CD4-positive, alpha-beta memory T cell (primary cell): ENCODE measurements at regions not wholly inside any gene's neighbourhood (a gene's known extent, or its start where the extent isn't known, plus 50 kb on each side); places are given as distances from the start of the nearest gene placed in this dataset.

Source experiments
- CTCF ChIA-PET: fragments of 350-600 bp; sonication (Branson Sonifier 250); formaldehyde crosslinking; loops from one replicate; lab custom pipeline; 2021; ENCODE audit warnings: inconsistent platforms; ENCODE audit not compliant: partially characterized antibody; lab: Charles Lee
- POLR2A ChIA-PET: fragments of 350-600 bp; sonication (Branson Sonifier 250); formaldehyde crosslinking; loops from one replicate; lab custom pipeline; 2021; ENCODE audit not compliant: partially characterized antibody; lab: Charles Lee
- DNase-seq, 5 donors: peaks; one replicate each; pipeline versions ENCODE4 v3.0.0 to v3.0.0-alpha.2; 2020 to 2022; ENCODE audit warnings: mixed read lengths in 1 of 5
- H3K27ac ChIP-seq: one replicate; pipeline ENCODE4 v1.7.0; 2013; ENCODE audit warnings: low read depth, low read length
- H3K27me3 ChIP-seq: 2 replicates; pipeline ENCODE4 v1.7.0; 2013; ENCODE audit warnings: mild to moderate bottlenecking, low read length, moderate library complexity; ENCODE audit not compliant: insufficient read depth
- H3K36me3 ChIP-seq: 2 replicates; pipeline ENCODE4 v1.7.0; 2013; ENCODE audit warnings: mild to moderate bottlenecking, low read length, moderate library complexity; ENCODE audit not compliant: insufficient read depth
- H3K4me1 ChIP-seq: 2 replicates; pipeline ENCODE4 v1.7.0; 2013; ENCODE audit warnings: mild to moderate bottlenecking, low read length, moderate library complexity; ENCODE audit not compliant: insufficient read depth
- H3K4me3 ChIP-seq, 2 donors: one replicate each; pipeline ENCODE4 v1.7.0; 2013; ENCODE audit warnings: low read length in 2 of 2, mild to moderate bottlenecking in 1 of 2
- H3K9me3 ChIP-seq, 2 donors: one replicate each; pipeline ENCODE4 v1.7.0; 2013; ENCODE audit warnings: low read length in 2 of 2, control low read depth in 1 of 2; ENCODE audit not compliant: control insufficient read depth in 1 of 2
- H3K27ac Mint-ChIP-seq, 7 donors: one replicate each; pipeline ENCODE4 v1.8.0; 2020 to 2021; ENCODE audit warnings: mixed read lengths in 7 of 7, mild to moderate bottlenecking in 6 of 7, inconsistent platforms in 3 of 7, moderate library complexity in 3 of 7
- H3K27me3 Mint-ChIP-seq, 2 donors: one replicate each; pipeline ENCODE4 v1.8.0; 2020 to 2021; ENCODE audit warnings: mixed read lengths in 2 of 2
- H3K36me3 Mint-ChIP-seq, 2 donors: one replicate each; pipeline ENCODE4 v1.8.0; 2020 to 2021; ENCODE audit warnings: mixed read lengths in 2 of 2, inconsistent platforms in 1 of 2, mild to moderate bottlenecking in 1 of 2
- H3K4me1 Mint-ChIP-seq, 4 donors: one replicate each; pipeline ENCODE4 v1.8.0; 2020 to 2021; ENCODE audit warnings: mixed read lengths in 4 of 4, mild to moderate bottlenecking in 1 of 4
- H3K4me3 Mint-ChIP-seq, 8 donors: one replicate each; pipeline ENCODE4 v1.8.0; 2020 to 2021; ENCODE audit warnings: mixed read lengths in 8 of 8, mild to moderate bottlenecking in 7 of 8, moderate library complexity in 6 of 8, inconsistent platforms in 3 of 8
- H3K9me3 Mint-ChIP-seq, 8 donors: one replicate each; pipeline ENCODE4 v1.8.0; 2020 to 2021; ENCODE audit warnings: mixed read lengths in 8 of 8, mild to moderate bottlenecking in 5 of 8, inconsistent platforms in 3 of 8, moderate library complexity in 1 of 8
- intact Hi-C: fragments of 100-400 bp; cut with micrococcal nuclease; formaldehyde crosslinking; loops from one replicate; pipeline ENCODE4 v1.15.1; 2023

DNA sequence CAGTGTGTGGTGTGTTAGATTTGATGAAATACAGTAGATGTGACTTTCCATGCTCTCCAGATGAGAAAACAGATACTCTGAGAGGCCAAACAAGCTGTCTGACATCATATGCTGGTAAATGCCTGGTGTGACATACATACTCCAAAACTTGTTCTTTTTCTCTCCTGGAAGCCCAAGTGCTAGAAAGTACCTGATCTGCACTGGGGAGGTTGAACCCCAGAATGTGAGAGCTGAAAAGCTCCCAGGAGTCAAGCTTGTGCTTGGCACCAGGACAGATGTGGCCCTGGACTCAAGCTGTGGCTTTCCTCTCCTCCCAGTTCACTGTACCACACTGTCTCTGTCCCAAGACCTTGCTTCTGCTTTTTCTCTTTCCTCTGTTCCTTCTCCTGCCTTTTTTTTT is 389.0 kb upstream of the USP24 start:
- no peak overlapping the region for H3K27ac ChIP-seq
- DNase-seq: no peak
- Mint-ChIP-seq H3K4me1 (no peaks in the 10 kb centered on the region), H3K9me3 (peaks cover 0 to 7% (median under 1%) of the 10 kb centered on the region in 8 donors), H3K27me3 (peaks cover 5 to 6% of the 10 kb centered on the region in 2 donors), H3K27ac (no peak overlapping the region), H3K4me3 (no peak overlapping the region), H3K36me3 (no peaks in the 10 kb centered on the region)
- no peak overlapping the region for H3K4me3 ChIP-seq
- ChIA-PET CTCF (no interaction called here), POLR2A (no interaction called here)
- no peaks in the 10 kb centered on the region for H3K36me3 ChIP-seq
- no peaks in the 10 kb centered on the region for H3K4me1 ChIP-seq
- intact Hi-C loops: no loop called here
- no peaks in the 10 kb centered on the region for H3K9me3 ChIP-seq
- no peaks in the 10 kb centered on the region for H3K27me3 ChIP-seq

DNA sequence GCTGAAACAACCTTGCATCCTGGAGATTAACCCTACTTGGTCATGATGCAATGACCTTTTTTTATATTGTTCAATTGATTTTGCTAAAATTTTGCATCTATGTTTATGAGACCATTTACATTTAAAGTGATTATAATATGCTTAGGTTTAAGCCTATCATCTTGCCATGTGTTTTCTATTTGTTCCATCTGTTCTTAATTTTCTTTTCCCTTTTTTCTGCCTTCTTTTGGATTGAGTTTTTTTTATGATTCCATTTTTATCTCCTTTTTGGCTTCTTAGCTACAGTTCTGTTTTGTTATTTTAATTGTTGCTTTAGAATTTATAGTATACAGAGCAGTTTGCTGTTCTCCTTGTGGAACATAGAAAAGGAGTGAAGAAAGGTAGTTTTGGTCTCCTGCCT is 385.1 kb upstream of the USP24 start:
- Histone ChIP-seq H3K27me3 (no peaks in the 10 kb centered on the region), H3K27ac (no peak overlapping the region), H3K36me3 (no peaks in the 10 kb centered on the region), H3K9me3 (no peaks in the 10 kb centered on the region), H3K4me1 (no peaks in the 10 kb centered on the region), H3K4me3 (no peak overlapping the region)
- Mint-ChIP-seq H3K9me3 (peaks cover 0 to 8% (median 2%) of the 10 kb centered on the region in 8 donors), H3K27me3 (peaks cover 5 to 6% of the 10 kb centered on the region in 2 donors), H3K27ac (no peak overlapping the region), H3K4me3 (no peak overlapping the region), H3K36me3 (no peaks in the 10 kb centered on the region), H3K4me1 (no peaks in the 10 kb centered on the region)
- CTCF ChIA-PET: no interaction called here
- POLR2A ChIA-PET: no interaction called here
- intact Hi-C loops: no loop called here
- DNase-seq: no peak

- Mint-ChIP-seq H3K36me3 (no peaks in the 10 kb centered on the region), H3K27ac (no peak overlapping the region), H3K27me3 (peaks cover 5 to 6% of the 10 kb centered on the region in 2 donors), H3K4me1 (no peaks in the 10 kb centered on the region), H3K4me3 (no peak overlapping the region), H3K9me3 (peaks cover 0 to 9% (median 2%) of the 10 kb centered on the region in 8 donors)
- intact Hi-C loops: no loop called here
- H3K27me3 ChIP-seq: no peaks in the 10 kb centered on the region
- H3K4me1 ChIP-seq: no peaks in the 10 kb centered on the region
- no peak overlapping the region for H3K4me3 ChIP-seq
- ChIA-PET POLR2A (no interaction called here), CTCF (no interaction called here)
- no peak overlapping the region for H3K27ac ChIP-seq
- no peak for DNase-seq
- H3K36me3 ChIP-seq: no peaks in the 10 kb centered on the region
- no peaks in the 10 kb centered on the region for H3K9me3 ChIP-seq
Measured at GRCh38 chr1:55597910-55598309, 382.7 kb upstream of the USP24 start.

- ChIA-PET CTCF (no interaction called here), POLR2A (no interaction called here)
- Histone ChIP-seq H3K27ac (no peak overlapping the region), H3K4me1 (no peaks in the 10 kb centered on the region), H3K27me3 (no peaks in the 10 kb centered on the region), H3K36me3 (no peaks in the 10 kb centered on the region), H3K4me3 (no peak overlapping the region), H3K9me3 (no peaks in the 10 kb centered on the region)
- H3K4me1 Mint-ChIP-seq: no peaks in the 10 kb centered on the region
- H3K27ac Mint-ChIP-seq: peak overlapping the region in 1 of 7 donors; percentile 24
- H3K27me3 Mint-ChIP-seq: peaks cover 4% of the 10 kb centered on the region in 2 donors
- H3K4me3 Mint-ChIP-seq: no peak overlapping the region
- intact Hi-C loops: no loop called here
- no peak for DNase-seq
- H3K36me3 Mint-ChIP-seq: no peaks in the 10 kb centered on the region
- peaks cover 0 to 8% (median 2%) of the 10 kb centered on the region in 8 donors for H3K9me3 Mint-ChIP-seq
Measured at GRCh38 chr1:55594701-55595100, 379.5 kb upstream of the USP24 start.

DNA sequence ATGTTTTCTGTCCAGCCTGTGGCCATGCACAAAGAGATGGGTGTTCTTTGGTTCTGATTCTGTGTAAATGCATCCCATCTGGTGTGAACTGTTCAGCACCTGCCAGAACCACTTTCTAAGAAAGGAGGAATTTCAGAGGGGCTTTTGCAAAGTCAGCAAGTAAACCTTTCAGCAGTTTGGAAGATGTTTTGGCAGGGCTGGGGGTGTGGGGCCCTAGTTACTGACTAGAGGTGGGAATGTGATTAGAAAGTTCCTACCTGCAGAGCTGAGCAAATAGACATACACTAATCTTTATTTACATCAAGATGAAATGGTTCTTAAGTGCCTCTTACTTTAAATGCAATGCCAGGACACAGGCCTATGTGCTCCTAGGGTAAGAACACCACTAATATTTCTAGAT is 378.1 kb upstream of the USP24 start:
- peaks cover 4% of the 10 kb centered on the region in 2 donors for H3K27me3 Mint-ChIP-seq
- Histone ChIP-seq H3K36me3 (no peaks in the 10 kb centered on the region), H3K9me3 (no peaks in the 10 kb centered on the region), H3K27ac (no peak overlapping the region), H3K27me3 (no peaks in the 10 kb centered on the region), H3K4me1 (no peaks in the 10 kb centered on the region), H3K4me3 (no peak overlapping the region)
- H3K27ac Mint-ChIP-seq: no peak overlapping the region
- no peak for DNase-seq
- intact Hi-C loops: no loop called here
- no peaks in the 10 kb centered on the region for H3K4me1 Mint-ChIP-seq
- ChIA-PET CTCF (no interaction called here), POLR2A (no interaction called here)
- H3K4me3 Mint-ChIP-seq: no peak overlapping the region
- no peaks in the 10 kb centered on the region for H3K36me3 Mint-ChIP-seq
- H3K9me3 Mint-ChIP-seq: peaks cover 0 to 8% (median 2%) of the 10 kb centered on the region in 8 donors

- no peaks in the 10 kb centered on the region for H3K36me3 Mint-ChIP-seq
- Histone ChIP-seq H3K36me3 (no peaks in the 10 kb centered on the region), H3K27ac (no peak overlapping the region), H3K4me3 (no peak overlapping the region), H3K27me3 (no peaks in the 10 kb centered on the region), H3K9me3 (no peaks in the 10 kb centered on the region), H3K4me1 (no peaks in the 10 kb centered on the region)
- peaks cover 0 to 4% (median 1%) of the 10 kb centered on the region in 8 donors for H3K9me3 Mint-ChIP-seq
- no peak for DNase-seq
- H3K27ac Mint-ChIP-seq: no peak overlapping the region
- H3K4me3 Mint-ChIP-seq: no peak overlapping the region
- POLR2A ChIA-PET: no interaction called here
- H3K27me3 Mint-ChIP-seq: peaks cover 6 to 7% of the 10 kb centered on the region in 2 donors
- CTCF ChIA-PET: no interaction called here
- intact Hi-C loops: no loop called here
- no peaks in the 10 kb centered on the region for H3K4me1 Mint-ChIP-seq
Measured at GRCh38 chr1:55592122-55592521, 377.0 kb upstream of the USP24 start.

DNA sequence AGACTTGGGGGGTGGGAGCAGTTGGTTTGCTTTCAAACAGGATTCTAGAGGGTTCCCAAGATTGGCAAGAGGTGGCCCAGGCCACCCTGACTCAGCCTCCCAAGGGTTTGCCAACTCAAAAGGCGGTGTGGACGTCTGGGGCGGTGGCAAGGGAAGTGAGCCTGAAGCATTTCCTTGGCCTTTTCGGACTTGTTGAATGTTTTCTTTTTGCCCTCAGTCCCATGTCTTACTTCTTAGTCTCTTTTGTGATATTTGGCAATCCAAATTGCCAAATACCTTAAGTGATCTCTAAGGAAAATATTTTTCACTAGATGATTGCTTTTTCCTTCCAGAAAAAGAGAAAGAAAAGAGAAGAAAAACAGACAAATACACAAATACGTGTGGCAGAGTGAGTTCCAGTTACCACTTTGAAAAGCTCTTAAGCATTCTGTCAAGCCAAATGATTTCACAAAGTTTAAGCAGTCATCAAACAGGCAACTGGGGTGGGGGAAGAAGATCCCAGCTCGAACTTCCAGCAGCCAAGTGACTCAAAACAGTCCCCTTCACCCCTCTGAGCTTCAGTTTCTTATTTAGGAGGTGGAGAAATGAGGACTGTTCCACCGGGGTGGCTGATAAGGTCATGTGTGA is 374.6 kb upstream of the USP24 start:
- no peaks in the 10 kb centered on the region for H3K9me3 ChIP-seq

More for the DNA sequence above, 374.6 kb upstream of the USP24 start:
- Mint-ChIP-seq H3K4me1 (no peaks in the 10 kb centered on the region), H3K27ac (no peak overlapping the region), H3K27me3 (peaks cover 12 to 15% of the 10 kb centered on the region in 2 donors), H3K4me3 (no peak overlapping the region), H3K9me3 (peaks cover 0 to 3% (median 0%) of the 10 kb centered on the region in 8 donors), H3K36me3 (no peaks in the 10 kb centered on the region)
- no peak for DNase-seq
- CTCF ChIA-PET: no interaction called here
- intact Hi-C loops: no loop called here
- no peaks in the 10 kb centered on the region for H3K27me3 ChIP-seq
- POLR2A ChIA-PET: no interaction called here
- H3K36me3 ChIP-seq: no peaks in the 10 kb centered on the region
- H3K4me3 ChIP-seq: no peak overlapping the region
- H3K4me1 ChIP-seq: no peaks in the 10 kb centered on the region
- H3K27ac ChIP-seq: no peak overlapping the region
